Femur (tissue), 1 donor: ENCODE measurements at regions not wholly inside any gene's neighbourhood (a gene's known extent, or its start where the extent isn't known, plus 50 kb on each side); places are given as distances from the start of the nearest gene placed in this dataset.
"Not testable (repeated sequence)": the region's sequence is repeated elsewhere in the genome, so short reads cannot be mapped to it uniquely, and the experiment has no call there.

Experiments used
- DNase-seq: peaks from one replicate; pipeline ENCODE4 v3.0.0-alpha.2; 2017

DNA sequence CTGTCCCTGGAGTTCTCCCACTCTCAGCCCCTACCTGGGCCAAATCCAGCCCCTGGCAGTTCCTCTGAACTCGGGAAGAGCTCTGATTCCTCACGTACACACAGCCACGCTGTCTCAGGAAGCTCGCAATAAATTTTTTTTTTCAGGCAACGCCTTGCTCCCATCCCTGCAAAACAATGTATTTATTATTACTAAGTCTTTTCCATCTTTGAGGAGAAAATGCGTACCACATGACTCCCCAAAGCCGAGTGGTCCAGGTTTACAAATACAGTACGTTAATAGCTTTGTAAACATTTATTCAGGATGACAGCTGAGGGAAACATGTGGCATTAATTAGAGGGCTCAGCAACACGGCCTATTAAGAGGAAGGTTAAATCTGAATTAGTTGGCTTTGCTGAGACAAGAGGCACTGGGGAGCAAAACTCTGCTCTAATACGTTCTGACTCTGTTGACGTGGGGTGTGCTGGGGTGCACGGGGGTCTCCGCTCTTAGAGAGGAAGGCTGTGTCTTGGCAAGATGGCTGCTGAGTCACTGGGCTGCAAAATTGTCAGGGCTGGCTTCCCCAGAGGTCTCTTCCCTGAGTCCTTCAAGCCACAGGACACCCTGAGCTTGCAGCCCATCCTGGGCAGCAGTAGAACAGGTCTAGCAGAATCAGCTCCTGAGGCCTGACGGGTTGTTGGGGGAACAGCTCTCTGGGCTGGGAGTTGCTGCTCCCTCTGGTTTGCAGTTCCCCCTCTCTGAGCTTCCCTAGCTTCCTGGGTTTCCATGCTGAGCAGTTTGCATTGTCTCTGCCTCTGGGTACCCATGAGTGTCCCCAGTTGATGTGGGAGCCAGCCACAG lies 185.2 kb upstream of the TBX3 start:
- peak; percentile 52 for DNase-seq

DNA sequence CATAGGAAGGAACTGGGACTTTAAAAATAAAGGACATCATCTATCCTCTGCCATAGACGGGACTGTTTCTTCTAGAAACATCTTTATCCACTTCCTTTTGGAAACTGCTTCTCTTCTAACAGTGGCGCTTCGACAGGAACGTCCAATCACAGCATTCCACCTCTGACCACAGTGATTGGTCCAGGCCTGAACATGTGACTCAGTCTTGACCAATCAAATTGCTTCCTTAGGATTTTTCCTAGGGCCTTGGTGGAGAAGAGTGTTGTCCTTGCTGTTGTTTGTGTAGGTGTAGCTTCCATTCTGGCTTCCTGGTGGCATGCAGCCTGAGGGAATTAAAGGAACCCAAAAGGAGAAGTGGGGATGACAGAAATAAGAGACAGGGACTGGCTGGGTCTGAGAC lies 182.4 kb upstream of the TBX3 start:
- no peak for DNase-seq

GRCh38 chr12:114864837-114865551 lies 181.0 kb upstream of the TBX3 start:
- DNase-seq, result peak; percentile 38

DNA sequence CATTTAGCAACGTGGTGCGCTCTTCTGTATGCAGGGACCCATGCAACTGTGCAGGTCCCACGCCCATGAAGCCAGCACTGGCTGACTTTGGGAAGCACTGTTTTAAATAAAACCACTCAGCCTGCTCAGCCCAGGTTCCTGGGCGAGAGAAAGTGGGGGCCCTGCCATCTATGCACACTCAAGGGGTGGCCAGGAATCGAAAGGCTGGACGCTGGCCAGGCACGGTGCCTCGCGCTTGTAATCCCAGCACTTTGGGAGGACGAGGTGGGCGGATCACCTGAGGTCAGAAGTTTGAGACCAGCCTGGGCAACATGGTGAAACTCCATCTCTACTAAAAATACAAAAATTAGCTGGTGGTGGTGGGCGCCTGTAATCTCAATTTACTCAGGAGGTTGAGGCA lies 179.9 kb upstream of the TBX3 start:
- DNase-seq, result no peak

DNA sequence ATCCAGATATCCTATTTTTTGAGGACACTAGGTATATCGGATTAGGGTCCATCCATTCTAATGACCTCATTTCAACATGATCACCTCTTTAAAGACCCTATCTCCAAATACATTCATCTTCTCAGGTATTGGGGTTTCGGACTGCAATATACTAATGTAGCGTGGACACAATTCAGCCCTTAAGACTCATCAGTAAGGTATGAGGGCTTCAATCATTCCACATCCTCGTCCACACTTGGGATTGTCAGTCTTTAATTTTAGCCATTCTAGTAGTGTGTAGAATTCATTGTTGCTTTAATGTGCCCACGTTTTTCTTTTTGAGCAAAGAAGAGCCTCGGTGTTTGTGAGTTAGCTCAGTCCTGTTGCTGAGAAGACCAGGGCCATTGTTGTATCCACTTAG lies 177.0 kb upstream of the TBX3 start:
- no peak for DNase-seq

GRCh38 chr12:114858388-114859146 lies 174.6 kb upstream of the TBX3 start:
- DNase-seq, result no peak

DNA sequence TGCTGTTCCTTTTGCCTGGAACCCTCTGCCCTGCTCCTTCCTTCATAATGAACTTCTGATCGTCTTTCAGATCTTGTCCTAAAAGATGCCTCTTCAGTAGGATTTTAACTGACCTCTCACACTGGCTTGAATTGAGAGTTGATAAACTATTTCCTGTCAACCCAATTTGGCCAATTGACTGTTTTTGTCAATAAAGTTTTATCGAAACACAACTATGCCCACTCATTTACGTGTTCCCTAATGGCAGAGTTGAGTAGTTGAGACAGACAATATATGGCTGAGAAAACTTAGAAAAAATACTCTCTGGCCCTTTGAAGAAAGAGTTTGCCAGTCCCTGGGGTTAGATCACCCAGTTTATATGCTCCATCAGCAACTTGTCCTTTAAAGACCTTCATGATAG lies 171.7 kb upstream of the TBX3 start:
- no peak for DNase-seq

DNA sequence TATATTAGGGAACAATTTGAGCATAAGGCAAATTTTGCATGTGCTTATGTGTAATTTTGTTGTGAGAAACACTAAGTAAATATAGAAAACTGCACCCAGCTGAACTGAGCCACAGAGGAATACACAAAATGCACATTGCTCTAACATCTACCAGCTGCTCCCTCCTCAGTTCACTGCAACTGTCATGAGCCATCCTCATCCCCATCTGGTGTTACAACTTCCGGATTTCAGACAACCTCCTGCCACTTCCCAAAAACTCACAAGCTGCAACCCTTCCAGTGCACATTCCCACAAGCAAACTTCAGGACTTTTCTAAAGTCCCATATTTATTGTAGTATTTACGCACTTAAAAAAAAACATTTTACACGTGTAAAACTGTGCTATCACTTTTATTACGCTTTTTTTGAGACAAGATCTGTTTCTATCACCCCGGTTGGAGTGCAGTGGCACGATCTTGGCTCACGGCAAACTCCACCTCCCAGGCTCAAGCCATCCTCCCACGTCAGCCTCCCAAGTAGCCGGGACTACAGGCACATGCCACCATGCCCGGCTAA lies 169.1 kb upstream of the TBX3 start:
- DNase-seq, result peak; percentile 33

DNA sequence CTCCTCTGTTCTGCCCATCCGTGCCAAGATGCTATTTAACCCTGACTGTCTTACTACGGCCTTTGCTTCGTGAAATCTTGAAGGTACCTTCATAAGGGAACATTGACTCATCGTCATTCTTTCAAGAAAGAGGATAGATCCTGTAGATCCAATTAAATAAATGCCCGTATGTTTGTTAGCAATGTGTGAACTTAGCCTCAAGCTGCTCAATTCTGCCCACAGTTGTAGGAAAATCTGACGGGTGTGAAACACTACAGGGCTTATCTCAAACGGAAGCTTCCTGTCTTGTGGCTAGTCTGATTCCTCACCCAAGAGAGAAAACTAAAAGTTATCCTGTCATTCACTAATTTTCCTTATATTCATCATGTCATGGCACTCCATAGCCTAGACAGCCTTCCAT lies 168.0 kb upstream of the TBX3 start:
- no peak for DNase-seq

- no peak for DNase-seq
These were observed 166.8 kb upstream of the TBX3 start for GRCh38 chr12:114850661-114851275.

DNA sequence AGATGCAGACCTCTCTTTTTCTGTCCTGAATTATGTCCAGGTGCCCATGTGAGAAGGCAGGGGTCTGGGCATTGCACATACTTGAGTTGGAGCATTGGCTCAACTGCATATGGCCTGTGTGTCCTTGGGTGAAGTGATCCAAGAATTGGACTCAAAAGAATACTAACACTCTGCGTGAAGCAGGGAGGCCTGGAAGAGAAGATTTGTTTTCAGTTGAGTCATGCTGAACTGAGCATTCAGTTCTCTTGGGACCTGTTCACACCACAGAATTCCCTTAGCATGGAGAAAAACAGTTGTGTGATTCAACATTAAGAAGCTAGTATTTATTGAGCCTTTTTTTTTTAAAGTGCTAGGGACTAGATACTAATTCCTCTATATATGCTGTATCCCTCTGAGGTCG lies 164.7 kb upstream of the TBX3 start:
- DNase-seq, result peak; percentile 23

DNA sequence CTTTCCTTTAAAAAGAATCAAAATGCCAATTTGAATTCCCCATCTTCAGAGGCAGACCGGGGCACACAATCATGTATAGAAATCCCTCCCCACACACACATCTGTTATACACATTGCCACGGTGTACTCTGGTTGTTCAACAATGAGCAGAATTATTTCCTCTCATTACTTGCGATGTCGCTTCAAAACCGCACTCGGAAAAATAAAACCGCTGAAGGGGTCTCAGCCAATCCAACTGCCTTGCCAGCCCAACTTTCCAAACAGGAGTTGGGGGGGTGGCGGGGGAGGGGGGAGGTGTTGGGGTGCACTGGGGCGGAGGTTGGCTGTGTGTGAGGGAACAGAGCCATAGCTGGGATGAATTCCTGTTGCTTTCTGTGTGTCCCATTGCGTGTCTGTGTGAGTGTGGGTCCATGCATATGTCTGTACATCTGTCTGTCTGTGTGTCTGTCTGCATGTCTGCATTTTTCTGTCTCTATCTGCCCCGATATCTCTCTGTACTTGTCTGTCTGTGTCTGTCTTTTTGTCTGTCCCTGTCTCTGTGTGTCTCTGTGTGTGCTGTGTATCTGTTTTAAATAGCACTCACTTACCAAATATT lies 163.6 kb upstream of the TBX3 start:
- peak; percentile 67 for DNase-seq

DNA sequence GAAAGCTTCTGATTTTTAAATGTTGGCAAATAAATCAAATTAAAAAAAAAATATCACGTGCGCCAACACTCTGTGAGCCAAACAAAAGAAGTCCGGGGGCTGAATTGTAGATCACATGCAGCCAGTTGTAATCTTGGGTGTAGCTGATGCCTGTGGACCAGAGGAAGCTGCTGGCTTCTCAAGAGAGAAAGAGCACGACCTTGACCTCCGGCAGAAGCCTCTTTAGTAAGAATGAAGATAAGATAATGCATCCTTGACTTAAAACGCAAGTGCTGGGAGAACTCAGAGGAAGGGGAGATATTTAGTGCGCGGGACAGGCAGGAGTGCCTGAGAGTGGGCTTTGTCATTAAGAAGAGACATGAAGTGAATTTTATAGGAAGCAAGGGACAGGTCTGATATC lies 162.8 kb upstream of the TBX3 start:
- DNase-seq, result no peak

GRCh38 chr12:114841557-114842251 lies 157.7 kb upstream of the TBX3 start:
- no peak for DNase-seq

DNA sequence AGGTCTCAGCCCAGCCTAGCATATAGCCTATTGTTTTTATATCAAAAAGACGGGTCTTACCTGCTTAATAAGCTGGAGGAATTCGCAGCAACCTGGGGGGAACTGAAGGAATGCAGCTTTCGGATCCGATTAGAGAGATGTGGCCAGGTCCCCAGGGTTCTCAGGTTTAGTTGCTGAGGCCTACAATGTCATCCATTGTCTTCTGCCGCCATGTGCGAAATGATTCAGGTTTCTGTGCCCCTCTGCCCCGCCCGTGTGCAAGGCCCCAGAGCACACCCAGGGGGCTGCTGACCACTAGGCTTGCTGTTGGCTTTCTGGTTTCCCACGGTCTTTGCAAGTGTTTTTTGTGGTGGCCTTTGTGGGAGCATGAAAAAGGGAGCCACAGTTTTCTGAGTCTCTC lies 154.5 kb upstream of the TBX3 start:
- DNase-seq, result no peak

DNA sequence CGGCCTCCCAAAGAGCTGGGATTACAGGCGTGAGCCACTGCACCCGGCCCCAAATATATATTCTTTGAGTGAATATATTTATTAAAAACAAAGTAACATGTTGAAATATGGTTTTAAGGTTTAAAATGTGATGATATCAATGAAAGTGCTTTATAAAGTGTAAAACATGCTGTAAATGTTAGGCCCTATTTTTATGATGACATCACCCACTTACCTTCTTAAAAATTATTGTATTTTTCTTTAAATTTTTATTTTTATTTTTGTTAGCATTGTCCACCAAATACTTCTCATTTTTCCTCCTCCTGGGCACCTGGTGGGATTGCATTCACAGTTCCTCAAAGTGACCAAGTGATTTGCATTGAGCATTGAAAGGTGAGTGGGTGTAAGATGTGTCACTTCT lies 152.6 kb upstream of the TBX3 start:
- no peak for DNase-seq

DNA sequence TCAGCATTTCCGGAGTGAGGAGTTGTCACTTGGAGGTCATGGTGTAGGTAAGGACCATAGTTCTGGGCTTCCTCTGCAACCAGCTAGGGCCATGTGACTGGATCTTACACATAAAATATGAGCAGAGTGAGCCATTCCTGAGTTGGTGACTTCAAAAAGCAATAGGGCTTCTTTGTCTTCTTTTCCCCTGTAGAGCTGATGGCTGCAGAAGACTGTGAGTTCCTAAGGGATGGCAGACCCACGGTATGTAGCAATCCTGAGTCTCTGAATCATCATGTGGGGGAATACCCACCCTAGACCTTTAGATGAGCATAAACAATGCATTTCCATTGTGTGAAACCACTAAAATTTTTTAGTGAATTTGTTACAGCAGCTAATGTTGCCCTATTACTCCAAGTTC lies 151.1 kb upstream of the TBX3 start:
- DNase-seq, result no peak

DNA sequence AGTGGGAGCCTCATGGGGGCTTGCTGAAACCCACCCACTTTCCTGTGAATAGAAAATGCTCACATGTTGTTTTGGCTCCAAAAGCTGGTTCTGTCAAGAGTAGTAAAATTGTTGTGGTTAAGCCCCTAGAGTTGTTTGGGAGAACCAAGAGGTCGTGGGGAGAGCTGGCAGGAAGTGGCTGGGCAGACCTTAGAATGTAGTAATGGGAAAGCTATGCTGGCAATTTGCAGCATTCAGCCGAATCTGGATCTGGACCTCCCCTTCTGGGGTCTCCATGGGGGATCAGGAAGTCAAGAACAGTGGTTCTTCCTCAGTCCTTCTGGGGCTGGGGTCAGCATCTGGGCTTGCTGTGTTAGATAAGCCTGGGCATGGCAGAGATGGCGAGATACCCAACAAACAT lies 150.6 kb upstream of the TBX3 start:
- no peak for DNase-seq

GRCh38 chr12:114829833-114830232 lies 145.9 kb upstream of the TBX3 start:
- DNase-seq, result no peak

DNA sequence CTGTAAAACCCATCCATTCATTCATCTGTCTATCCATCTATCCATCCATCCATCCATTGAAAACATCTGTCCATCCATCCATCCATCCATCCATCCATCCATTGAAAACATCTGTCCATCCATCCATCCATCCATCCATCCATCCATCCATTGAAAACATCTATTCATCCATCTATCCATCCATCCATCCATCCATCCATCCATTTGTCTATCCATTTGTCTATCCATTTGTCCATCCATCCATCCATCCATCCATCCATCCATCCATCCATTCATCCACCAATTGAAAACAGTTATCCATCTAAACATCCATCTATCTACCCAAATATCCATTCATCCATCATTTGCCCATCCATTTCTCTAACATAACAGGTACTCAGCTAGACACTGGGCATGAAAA lies 145.3 kb upstream of the TBX3 start:
- not testable (repeated sequence) for DNase-seq

GRCh38 chr12:114827461-114827860 lies 143.5 kb upstream of the TBX3 start:
- no peak for DNase-seq

DNA sequence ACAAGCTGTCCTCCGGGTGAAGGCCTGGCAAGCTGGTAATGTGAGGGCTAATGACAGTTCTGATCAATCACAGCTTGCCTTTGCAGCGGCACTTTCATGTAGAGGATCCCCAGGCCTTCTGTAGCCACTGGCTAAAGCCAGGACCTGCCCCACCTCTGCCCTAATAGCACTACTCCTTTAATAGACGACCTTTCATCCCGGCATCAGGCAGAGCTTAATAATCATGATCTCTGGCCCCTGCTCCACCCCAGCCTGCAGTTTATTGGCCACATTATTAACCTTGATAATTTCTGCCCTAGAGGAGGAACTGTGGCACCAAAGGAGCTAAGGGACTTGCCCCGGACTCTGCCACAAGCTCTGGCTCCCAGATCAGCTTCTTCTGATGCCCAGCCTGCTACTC lies 142.3 kb upstream of the TBX3 start:
- DNase-seq, result no peak
